GM23338 (cell line): ENCODE measurements at regions not wholly inside any gene's neighbourhood (a gene's known extent, or its start where the extent isn't known, plus 50 kb on each side); places are given as distances from the start of the nearest gene placed in this dataset.
A peak's percentile ranks its signal among the peaks of the same experiment; 100 is the strongest.

Source experiments
- ATAC-seq: fragments of 200-7000 bp; cut with Tn5 transposase; 3 replicates; pipeline ENCODE4 v1.9.1; 2020
- DNase-seq: peaks from one replicate; pipeline ENCODE4 v3.0.0-alpha.2; 2015; ENCODE audit warnings: low spot score
- H2AFZ ChIP-seq: fragments of 200-600 bp; sonication (generic); 2 replicates; pipeline ENCODE4 v1.8.0; 2016; ENCODE audit warnings: antibody characterized with exemption, mild to moderate bottlenecking, moderate library complexity
- H3F3A ChIP-seq: fragments of 200-600 bp; sonication (generic); replicated peaks from 2 replicates; pipeline ENCODE4 v1.8.0; 2017; ENCODE audit warnings: antibody characterized with exemption, mixed run types, low read depth
- H3K27ac ChIP-seq: fragments of 200-600 bp; sonication (generic); 2 replicates; pipeline ENCODE4 v1.6.1; 2016; ENCODE audit warnings: low read depth
- H3K27me3 ChIP-seq: fragments of 200-600 bp; sonication (generic); 2 replicates; pipeline ENCODE4 v1.8.0; 2016; ENCODE audit warnings: mild to moderate bottlenecking, mixed run types, moderate library complexity; ENCODE audit not compliant: insufficient read depth
- H3K36me3 ChIP-seq: fragments of 200-600 bp; sonication (generic); 2 replicates; pipeline ENCODE4 v1.8.0; 2016; ENCODE audit warnings: mild to moderate bottlenecking; ENCODE audit not compliant: insufficient read depth
- H3K4me1 ChIP-seq: fragments of 200-600 bp; sonication (generic); 2 replicates; pipeline ENCODE4 v1.8.0; 2016; ENCODE audit warnings: mild to moderate bottlenecking, moderate library complexity; ENCODE audit not compliant: insufficient read depth
- H3K4me2 ChIP-seq: fragments of 200-600 bp; sonication (generic); 2 replicates; pipeline ENCODE4 v1.7.1; 2017; ENCODE audit warnings: mixed run types
- H3K4me3 ChIP-seq: fragments of 200-600 bp; sonication (generic); 2 replicates; pipeline ENCODE4 v1.6.1; 2016; ENCODE audit warnings: mixed run types
- H3K79me2 ChIP-seq: fragments of 200-600 bp; sonication (generic); replicated peaks from 2 replicates; pipeline ENCODE4 v1.8.0; 2017; ENCODE audit warnings: mild to moderate bottlenecking; ENCODE audit not compliant: insufficient read depth
- H3K9me2 ChIP-seq: fragments of 200-600 bp; sonication (generic); 2 replicates; pipeline ENCODE4 v1.8.0; 2017; ENCODE audit not compliant: insufficient read depth
- H4K20me1 ChIP-seq: fragments of 200-600 bp; sonication (generic); replicated peaks from 2 replicates; pipeline ENCODE4 v1.8.0; 2017; ENCODE audit warnings: mild to moderate bottlenecking; ENCODE audit not compliant: insufficient read depth
- H3K27ac Mint-ChIP-seq: 2 replicates; pipeline ENCODE4 v1.8.0; 2020; ENCODE audit warnings: inconsistent platforms, mild to moderate bottlenecking, moderate library complexity, mixed read lengths
- H3K27me3 Mint-ChIP-seq: 3 replicates; pipeline ENCODE4 v1.8.0; 2022; ENCODE audit warnings: low read depth, mild to moderate bottlenecking, moderate library complexity, mixed read lengths, inconsistent platforms; ENCODE audit not compliant: insufficient read depth, poor library complexity
- H3K36me3 Mint-ChIP-seq: 3 replicates; pipeline ENCODE4 v1.8.0; 2021; ENCODE audit warnings: low read depth, mild to moderate bottlenecking, inconsistent platforms, moderate library complexity, mixed read lengths
- H3K4me1 Mint-ChIP-seq: 3 replicates; pipeline ENCODE4 v1.8.0; 2020; ENCODE audit warnings: mild to moderate bottlenecking, inconsistent platforms, mixed read lengths
- H3K4me3 Mint-ChIP-seq: 3 replicates; pipeline ENCODE4 v1.8.0; 2021; ENCODE audit warnings: moderate library complexity, mild to moderate bottlenecking, inconsistent platforms, mixed read lengths
- H3K9me3 Mint-ChIP-seq: 3 replicates; pipeline ENCODE4 v1.8.0; 2020; ENCODE audit warnings: moderate library complexity, mild to moderate bottlenecking, inconsistent platforms, mixed read lengths
- CTCF ChIP-seq, 2 experiments: fragments of 200-600 bp in 1 of 2; sonication (generic) in 1 of 2; conservative IDR thresholded peaks; 2 replicates each; pipeline versions ENCODE4 v1.5.1 to v1.6.1; 2016 to 2017; ENCODE audit warnings: antibody characterized with exemption in 2 of 2, low read depth in 2 of 2, mild to moderate bottlenecking in 2 of 2, moderate library complexity in 1 of 2
- EZH2 ChIP-seq: fragments of 200-600 bp; sonication (generic); IDR thresholded peaks from one replicate; pipeline ENCODE4 v1.8.0; 2017; ENCODE audit warnings: antibody characterized with exemption, mild to moderate bottlenecking, low read depth; ENCODE audit not compliant: unreplicated experiment
- EZH2phosphoT487 ChIP-seq: fragments of 200-600 bp; sonication (generic); IDR thresholded peaks from one replicate; pipeline ENCODE4 v1.8.1; 2018; ENCODE audit warnings: antibody characterized with exemption; ENCODE audit not compliant: unreplicated experiment
- NANOG ChIP-seq: IDR thresholded peaks from 2 replicates; pipeline ENCODE4 v1.6.1; 2016; ENCODE audit warnings: antibody characterized with exemption, borderline replicate concordance
- POLR2AphosphoS5 ChIP-seq: IDR thresholded peaks from 2 replicates; pipeline ENCODE4 v1.6.1; 2016; ENCODE audit warnings: antibody characterized with exemption, low read depth
- STAT1 ChIP-seq: IDR thresholded peaks from one replicate; pipeline ENCODE4 v1.6.1; 2016; ENCODE audit warnings: antibody characterized with exemption; ENCODE audit not compliant: unreplicated experiment
- ZNF114 ChIP-seq: fragments of 250-450 bp; sonication (Bioruptor Pico); IDR thresholded peaks from 2 replicates; pipeline ENCODE4 v1.5.0; 2020; ENCODE audit warnings: mild to moderate bottlenecking, moderate library complexity
- ZNF331 ChIP-seq: fragments of 250-450 bp; sonication (Bioruptor Pico); IDR thresholded peaks from 2 replicates; pipeline ENCODE4 v1.5.0; 2020; ENCODE audit warnings: low read depth, mild to moderate bottlenecking, moderate library complexity
- ZNF462 ChIP-seq: fragments of 250-450 bp; sonication (Bioruptor Pico); IDR thresholded peaks from 2 replicates; pipeline ENCODE4 v1.5.0; 2020; ENCODE audit warnings: mild to moderate bottlenecking, moderate library complexity

GRCh38 chr4:65917486-65917885 is 247.2 kb upstream of the EPHA5 start (continued):
- TF ChIP-seq ZNF462 (CRISPR knock-in tag), result no peak

- Histone ChIP-seq H3F3A (no peaks in the 10 kb centered on the region), H3K36me3 (no peaks in the 10 kb centered on the region), H3K4me1 (no peaks in the 10 kb centered on the region), H3K4me2 (no peak overlapping the region), H3K27me3 (no peaks in the 10 kb centered on the region), H3K27ac (no peak overlapping the region), H2AFZ (peak overlapping the region; percentile 33; the same call in 1 of the 2 replicates), H3K4me3 (no peak overlapping the region), H4K20me1 (no peaks in the 10 kb centered on the region), H3K9me2 (no peaks in the 10 kb centered on the region), H3K79me2 (no peaks in the 10 kb centered on the region)
- DNase-seq (no peak), ATAC-seq (no peak; the same call in 1 of the 3 replicates)
- peaks cover 2% of the 10 kb centered on the region; the same call in 1 of the 3 replicates for H3K36me3 Mint-ChIP-seq
- H3K4me3 Mint-ChIP-seq, result no peak overlapping the region
- H3K4me1 Mint-ChIP-seq, result no peaks in the 10 kb centered on the region
- no peak overlapping the region for H3K27ac Mint-ChIP-seq
- H3K9me3 Mint-ChIP-seq, result peaks cover 2% of the 10 kb centered on the region; the same call in 1 of the 3 replicates
- H3K27me3 Mint-ChIP-seq, result no peaks in the 10 kb centered on the region
- TF ChIP-seq EZH2phosphoT487 (no peak), POLR2AphosphoS5 (no peak), CTCF (conservative IDR thresholded peaks at IDR 0.05; ENCODE audit: low read depth in 2 of 2) (no peak), EZH2 (no peak), STAT1 (no peak), ZNF331 (no peak), ZNF462 (CRISPR knock-in tag) (no peak), ZNF114 (CRISPR knock-in tag) (no peak), NANOG (no peak)
These were observed 241.4 kb upstream of the EPHA5 start for GRCh38 chr4:65911720-65912119.
